ENCODE measurements at regions not wholly inside any gene's neighbourhood (a gene's known extent, or its start where the extent isn't known, plus 50 kb on each side); places are given as distances from the start of the nearest gene placed in this dataset.

DNA sequence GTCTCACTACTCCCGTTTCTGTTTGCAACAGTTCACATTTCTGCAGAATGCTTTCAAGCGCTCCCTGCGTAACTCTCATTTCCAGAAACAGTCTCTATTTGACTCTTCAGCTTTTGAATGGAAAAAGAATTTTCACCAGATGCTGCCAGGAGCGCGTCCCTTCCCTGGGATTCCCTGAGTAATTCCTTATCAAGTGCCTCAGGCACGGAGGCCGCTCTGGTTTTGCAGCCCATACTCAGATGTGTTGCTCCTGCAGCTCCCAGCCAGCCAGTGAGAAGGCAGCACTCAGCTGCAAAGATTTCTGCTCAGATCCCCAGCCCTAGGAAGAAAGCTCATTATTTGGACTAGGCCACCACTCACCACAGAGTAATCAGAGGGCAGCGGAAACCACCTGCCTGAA, 161.1 kb upstream of the CHST15 start:
- TF ChIP-seq, protein P1, sequence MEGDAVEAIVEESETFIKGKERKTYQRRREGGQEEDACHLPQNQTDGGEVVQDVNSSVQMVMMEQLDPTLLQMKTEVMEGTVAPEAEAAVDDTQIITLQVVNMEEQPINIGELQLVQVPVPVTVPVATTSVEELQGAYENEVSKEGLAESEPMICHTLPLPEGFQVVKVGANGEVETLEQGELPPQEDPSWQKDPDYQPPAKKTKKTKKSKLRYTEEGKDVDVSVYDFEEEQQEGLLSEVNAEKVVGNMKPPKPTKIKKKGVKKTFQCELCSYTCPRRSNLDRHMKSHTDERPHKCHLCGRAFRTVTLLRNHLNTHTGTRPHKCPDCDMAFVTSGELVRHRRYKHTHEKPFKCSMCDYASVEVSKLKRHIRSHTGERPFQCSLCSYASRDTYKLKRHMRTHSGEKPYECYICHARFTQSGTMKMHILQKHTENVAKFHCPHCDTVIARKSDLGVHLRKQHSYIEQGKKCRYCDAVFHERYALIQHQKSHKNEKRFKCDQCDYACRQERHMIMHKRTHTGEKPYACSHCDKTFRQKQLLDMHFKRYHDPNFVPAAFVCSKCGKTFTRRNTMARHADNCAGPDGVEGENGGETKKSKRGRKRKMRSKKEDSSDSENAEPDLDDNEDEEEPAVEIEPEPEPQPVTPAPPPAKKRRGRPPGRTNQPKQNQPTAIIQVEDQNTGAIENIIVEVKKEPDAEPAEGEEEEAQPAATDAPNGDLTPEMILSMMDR (IDR thresholded peaks at IDR 0.05 in 2 of 3, conservative IDR thresholded peaks at IDR 0.05 in 1 of 3; ENCODE audit: control insufficient read depth in 2 of 3, extremely low read depth in 1 of 3, insufficient read depth in 1 of 3, low read depth in 3 of 3, low read length in 3 of 3), result no peak
- TF ChIP-seq ETV6 (conservative IDR thresholded peaks at IDR 0.05 in 1 of 2, IDR thresholded peaks at IDR 0.05 in 1 of 2; ENCODE audit: borderline replicate concordance in 1 of 2, low read depth in 1 of 2), result no peak
- TF ChIP-seq, protein P2, sequence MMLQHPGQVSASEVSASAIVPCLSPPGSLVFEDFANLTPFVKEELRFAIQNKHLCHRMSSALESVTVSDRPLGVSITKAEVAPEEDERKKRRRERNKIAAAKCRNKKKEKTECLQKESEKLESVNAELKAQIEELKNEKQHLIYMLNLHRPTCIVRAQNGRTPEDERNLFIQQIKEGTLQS (IDR thresholded peaks at IDR 0.05; ENCODE audit: borderline replicate concordance, extremely low read depth, low read depth, low read length), result no peak
- no peak for TF ChIP-seq FOXM1 (IDR thresholded peaks at IDR 0.05; ENCODE audit: low read depth, low read length)
- TF ChIP-seq, protein P3, sequence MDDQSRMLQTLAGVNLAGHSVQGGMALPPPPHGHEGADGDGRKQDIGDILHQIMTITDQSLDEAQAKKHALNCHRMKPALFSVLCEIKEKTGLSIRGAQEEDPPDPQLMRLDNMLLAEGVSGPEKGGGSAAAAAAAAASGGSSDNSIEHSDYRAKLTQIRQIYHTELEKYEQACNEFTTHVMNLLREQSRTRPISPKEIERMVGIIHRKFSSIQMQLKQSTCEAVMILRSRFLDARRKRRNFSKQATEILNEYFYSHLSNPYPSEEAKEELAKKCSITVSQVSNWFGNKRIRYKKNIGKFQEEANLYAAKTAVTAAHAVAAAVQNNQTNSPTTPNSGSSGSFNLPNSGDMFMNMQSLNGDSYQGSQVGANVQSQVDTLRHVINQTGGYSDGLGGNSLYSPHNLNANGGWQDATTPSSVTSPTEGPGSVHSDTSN (IDR thresholded peaks at IDR 0.05; ENCODE audit: insufficient replicate concordance, low read depth, low read length), result no peak
- TF ChIP-seq, protein P4, sequence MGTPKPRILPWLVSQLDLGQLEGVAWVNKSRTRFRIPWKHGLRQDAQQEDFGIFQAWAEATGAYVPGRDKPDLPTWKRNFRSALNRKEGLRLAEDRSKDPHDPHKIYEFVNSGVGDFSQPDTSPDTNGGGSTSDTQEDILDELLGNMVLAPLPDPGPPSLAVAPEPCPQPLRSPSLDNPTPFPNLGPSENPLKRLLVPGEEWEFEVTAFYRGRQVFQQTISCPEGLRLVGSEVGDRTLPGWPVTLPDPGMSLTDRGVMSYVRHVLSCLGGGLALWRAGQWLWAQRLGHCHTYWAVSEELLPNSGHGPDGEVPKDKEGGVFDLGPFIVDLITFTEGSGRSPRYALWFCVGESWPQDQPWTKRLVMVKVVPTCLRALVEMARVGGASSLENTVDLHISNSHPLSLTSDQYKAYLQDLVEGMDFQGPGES (IDR thresholded peaks at IDR 0.05), result no peak
- TF ChIP-seq POLR2A (IDR thresholded peaks at IDR 0.05; ENCODE audit: low read depth, low read length), result no peak
- TF ChIP-seq ZNF274 (IDR thresholded peaks at IDR 0.05; ENCODE audit: insufficient read depth, insufficient read length), result no peak
- TF ChIP-seq TAF1 (IDR thresholded peaks at IDR 0.05; ENCODE audit: borderline replicate concordance, low read depth, low read length), result no peak
- no peak for TF ChIP-seq EZH2 (IDR thresholded peaks at IDR 0.05; ENCODE audit: borderline replicate concordance, control insufficient read depth, low read depth, low read length)
- TF ChIP-seq CREM (IDR thresholded peaks at IDR 0.05; ENCODE audit: low read depth), result no peak
- TF ChIP-seq HCFC1 (IDR thresholded peaks at IDR 0.05; ENCODE audit: low read length), result no peak
- TF ChIP-seq SRF (IDR thresholded peaks at IDR 0.05; ENCODE audit: low read depth in 2 of 2, low read length in 2 of 2), result no peak
- TF ChIP-seq, protein P5, sequence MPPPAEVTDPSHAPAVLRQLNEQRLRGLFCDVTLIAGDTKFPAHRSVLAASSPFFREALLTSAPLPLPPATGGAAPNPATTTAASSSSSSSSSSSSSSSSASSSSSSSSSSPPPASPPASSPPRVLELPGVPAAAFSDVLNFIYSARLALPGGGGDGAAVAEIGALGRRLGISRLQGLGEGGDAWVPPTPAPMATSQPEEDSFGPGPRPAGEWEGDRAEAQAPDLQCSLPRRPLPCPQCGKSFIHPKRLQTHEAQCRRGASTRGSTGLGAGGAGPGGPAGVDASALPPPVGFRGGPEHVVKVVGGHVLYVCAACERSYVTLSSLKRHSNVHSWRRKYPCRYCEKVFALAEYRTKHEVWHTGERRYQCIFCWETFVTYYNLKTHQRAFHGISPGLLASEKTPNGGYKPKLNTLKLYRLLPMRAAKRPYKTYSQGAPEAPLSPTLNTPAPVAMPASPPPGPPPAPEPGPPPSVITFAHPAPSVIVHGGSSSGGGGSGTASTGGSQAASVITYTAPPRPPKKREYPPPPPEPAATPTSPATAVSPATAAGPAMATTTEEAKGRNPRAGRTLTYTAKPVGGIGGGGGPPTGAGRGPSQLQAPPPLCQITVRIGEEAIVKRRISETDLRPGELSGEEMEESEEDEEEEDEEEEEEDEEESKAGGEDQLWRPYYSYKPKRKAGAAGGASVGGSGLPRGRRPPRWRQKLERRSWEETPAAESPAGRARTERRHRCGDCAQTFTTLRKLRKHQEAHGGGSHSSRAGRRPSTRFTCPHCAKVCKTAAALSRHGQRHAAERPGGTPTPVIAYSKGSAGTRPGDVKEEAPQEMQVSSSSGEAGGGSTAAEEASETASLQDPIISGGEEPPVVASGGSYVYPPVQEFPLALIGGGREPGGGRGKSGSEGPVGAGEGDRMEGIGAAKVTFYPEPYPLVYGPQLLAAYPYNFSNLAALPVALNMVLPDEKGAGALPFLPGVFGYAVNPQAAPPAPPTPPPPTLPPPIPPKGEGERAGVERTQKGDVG (CRISPR knock-in tag; IDR thresholded peaks at IDR 0.05), result no peak

Data from GM12878 (cell line).